Epithelial cell of proximal tubule (primary cell): ENCODE measurements at regions not wholly inside any gene's neighbourhood (a gene's known extent, or its start where the extent isn't known, plus 50 kb on each side); places are given as distances from the start of the nearest gene placed in this dataset.

ENCODE experiments used
- DNase-seq: peaks from one replicate; pipeline ENCODE4 v3.0.0-alpha.2; 2011; ENCODE audit warnings: low read depth
- H3K4me3 ChIP-seq: 2 replicates; pipeline ENCODE4 v1.5.1; 2011; ENCODE audit warnings: low read depth, mild to moderate bottlenecking, low read length
- TF ChIP-seq, protein P1 (sequence below): conservative IDR thresholded peaks from 2 replicates; pipeline ENCODE4 v1.5.1; 2012; ENCODE audit warnings: low read depth, mild to moderate bottlenecking, low read length

DNA sequence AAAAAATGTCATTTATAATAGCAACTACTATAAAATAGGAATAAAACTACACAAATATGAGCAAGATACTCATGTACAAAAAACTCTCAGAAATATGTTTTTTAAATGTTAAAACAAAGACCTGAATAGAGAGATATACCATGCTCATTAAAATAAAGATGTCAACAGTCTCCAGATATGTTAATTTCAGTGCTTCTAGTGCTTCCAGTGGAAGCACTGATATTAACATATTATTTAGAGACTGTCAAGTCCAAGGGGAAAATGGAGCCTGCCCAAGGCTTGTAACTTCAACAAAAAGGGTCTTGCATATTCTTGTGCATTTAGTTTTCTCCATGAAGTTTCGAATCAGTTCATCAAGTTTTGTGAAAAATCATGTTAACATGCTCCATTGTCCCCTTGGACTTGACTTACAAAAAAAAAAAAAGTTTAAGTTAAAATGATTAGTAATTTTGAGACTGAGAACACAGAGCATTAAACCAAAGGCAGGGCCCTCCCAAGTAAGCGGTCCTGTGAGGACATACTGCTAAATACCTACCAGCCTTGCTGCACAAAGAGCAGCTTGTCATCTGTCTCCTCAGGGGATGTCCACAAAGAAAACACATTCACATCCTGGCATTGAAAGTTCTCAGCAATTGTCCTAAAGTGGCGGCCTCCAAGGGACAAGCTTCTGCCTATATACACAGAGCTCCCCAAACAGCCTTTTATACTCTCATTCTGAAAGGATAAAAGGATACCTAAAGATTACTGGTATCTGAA lies 501.9 kb upstream of the CHAC2 start:
- no peak for DNase-seq

DNA sequence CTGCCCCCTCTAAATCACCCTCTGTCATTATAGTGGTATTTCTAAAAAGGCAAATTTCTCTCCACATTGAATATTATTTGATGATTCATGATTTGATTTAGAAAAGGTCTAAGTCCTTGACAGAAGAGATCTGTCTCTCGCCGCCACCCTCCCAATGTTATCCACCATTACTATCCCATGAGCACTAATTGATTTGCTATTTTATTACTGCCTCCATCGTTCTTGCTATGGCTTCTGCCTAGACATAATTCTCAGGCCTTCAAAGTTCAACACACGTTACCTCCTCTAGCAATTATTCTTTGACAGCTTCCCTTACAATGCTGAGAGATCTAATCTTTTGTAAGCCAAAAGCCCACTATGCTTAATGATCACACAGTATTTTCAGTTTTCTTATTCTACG lies 507.0 kb upstream of the CHAC2 start:
- no peak overlapping the region for H3K4me3 ChIP-seq
- no peak for DNase-seq
- TF ChIP-seq, protein P1, sequence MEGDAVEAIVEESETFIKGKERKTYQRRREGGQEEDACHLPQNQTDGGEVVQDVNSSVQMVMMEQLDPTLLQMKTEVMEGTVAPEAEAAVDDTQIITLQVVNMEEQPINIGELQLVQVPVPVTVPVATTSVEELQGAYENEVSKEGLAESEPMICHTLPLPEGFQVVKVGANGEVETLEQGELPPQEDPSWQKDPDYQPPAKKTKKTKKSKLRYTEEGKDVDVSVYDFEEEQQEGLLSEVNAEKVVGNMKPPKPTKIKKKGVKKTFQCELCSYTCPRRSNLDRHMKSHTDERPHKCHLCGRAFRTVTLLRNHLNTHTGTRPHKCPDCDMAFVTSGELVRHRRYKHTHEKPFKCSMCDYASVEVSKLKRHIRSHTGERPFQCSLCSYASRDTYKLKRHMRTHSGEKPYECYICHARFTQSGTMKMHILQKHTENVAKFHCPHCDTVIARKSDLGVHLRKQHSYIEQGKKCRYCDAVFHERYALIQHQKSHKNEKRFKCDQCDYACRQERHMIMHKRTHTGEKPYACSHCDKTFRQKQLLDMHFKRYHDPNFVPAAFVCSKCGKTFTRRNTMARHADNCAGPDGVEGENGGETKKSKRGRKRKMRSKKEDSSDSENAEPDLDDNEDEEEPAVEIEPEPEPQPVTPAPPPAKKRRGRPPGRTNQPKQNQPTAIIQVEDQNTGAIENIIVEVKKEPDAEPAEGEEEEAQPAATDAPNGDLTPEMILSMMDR: no peak

More for the DNA sequence above, 501.9 kb upstream of the CHAC2 start:
- TF ChIP-seq, protein P1: no peak
- no peak overlapping the region for H3K4me3 ChIP-seq

DNA sequence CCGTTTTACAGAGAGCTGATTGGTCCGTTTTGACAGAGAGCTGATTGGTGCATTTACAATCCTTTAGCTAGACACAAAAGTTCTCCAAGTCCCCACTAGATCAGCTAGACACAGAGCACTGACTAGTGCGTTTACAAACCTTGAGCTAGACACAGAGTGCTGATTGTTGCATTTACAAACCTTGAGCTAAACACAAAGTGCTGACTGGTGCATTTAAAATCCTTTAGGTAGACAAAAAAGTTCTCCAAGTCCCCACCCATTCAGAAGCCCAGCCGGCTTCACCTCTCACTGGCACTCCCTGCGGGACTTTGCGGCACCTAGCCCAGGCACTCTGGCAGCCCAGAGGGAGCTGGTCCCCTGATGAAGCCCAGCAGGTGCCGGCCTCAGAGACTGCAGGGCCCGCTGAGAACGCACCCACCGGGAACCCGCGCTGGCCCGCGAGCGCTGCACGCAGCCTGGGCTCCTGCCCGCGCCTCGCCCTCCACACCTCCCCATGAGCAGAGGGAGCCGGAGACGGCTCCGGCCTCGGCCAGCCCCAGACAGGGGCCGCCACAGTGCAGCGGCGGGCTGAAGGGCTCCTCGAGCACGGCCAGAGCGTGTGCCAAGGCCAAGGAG lies 508.1 kb upstream of the CHAC2 start:
- DNase-seq: no peak
- TF ChIP-seq, protein P1: no peak
- no peak overlapping the region for H3K4me3 ChIP-seq

DNA sequence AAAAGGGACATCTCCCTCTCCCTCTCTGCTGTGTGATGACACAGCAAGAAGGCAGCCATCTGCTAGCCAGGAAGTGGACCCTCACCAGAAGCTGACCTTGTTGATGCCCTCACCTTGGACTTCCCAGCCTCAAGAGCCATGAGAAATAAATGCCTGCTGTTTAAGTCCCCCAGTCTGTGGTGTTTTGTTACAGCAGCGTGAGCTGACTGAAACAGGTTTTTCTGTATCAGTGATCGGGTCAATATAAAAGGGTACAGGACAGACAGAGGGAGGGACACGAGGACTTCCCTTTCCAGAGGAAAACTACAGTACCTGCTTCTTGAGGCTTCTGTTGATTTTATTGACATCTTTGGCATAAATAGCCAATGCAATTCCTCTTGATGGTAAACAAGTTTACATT lies 510.3 kb upstream of the CHAC2 start:
- TF ChIP-seq, protein P1: no peak
- no peak for DNase-seq
- no peak overlapping the region for H3K4me3 ChIP-seq

DNA sequence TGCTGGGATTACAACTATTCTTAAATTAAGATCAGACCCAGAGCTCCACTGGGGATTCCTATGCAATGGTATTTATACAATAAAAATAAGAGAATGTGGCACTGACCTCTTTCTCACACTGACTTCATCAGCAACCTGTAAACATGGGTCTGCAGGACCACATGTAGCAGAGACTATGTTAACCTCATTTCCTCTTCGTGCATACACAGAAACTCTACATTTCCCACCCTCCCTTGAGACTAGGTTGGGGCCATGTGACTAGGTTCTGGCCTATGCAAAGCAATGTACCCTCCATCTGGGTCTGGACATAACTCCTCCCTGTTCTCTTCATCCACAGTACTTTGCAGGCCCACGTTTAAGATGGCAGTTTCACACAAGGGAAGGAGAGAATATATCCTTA lies 514.4 kb upstream of the CHAC2 start:
- TF ChIP-seq, protein P1: no peak
- DNase-seq: no peak
- H3K4me3 ChIP-seq: no peak overlapping the region

DNA sequence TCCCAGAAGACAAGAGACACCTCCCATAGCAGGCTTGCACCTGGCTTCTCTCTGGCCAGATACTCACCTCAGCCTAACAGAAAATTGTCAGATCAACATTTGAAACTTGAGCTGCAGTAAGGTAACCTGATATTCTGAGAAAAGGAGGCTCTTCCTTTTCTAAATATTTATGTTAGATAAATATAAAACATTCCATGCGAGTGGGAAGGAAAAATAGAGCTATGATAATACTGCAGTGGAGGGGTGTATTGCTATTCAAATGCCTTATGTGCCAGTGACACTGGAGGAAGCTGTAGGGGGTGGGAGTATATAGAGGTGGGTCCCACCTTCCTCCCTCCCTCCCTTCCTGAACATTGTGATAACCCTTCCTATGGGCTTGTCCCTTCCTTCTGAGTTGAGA lies 515.5 kb upstream of the CHAC2 start:
- TF ChIP-seq, protein P1: no peak
- H3K4me3 ChIP-seq: no peak overlapping the region
- DNase-seq: no peak
